ENCODE measurements at regions not wholly inside any gene's neighbourhood (a gene's known extent, or its start where the extent isn't known, plus 50 kb on each side); places are given as distances from the start of the nearest gene placed in this dataset.

- no peak for DNase-seq (ENCODE audit: low read depth in 6 of 9, low spot score in 9 of 9)
- WGBS = 91% methylated on average over 5 of the region's 5 CpGs
Measured at GRCh38 chr14:87879389-87879788, 113.6 kb downstream of the GALC start.

DNA sequence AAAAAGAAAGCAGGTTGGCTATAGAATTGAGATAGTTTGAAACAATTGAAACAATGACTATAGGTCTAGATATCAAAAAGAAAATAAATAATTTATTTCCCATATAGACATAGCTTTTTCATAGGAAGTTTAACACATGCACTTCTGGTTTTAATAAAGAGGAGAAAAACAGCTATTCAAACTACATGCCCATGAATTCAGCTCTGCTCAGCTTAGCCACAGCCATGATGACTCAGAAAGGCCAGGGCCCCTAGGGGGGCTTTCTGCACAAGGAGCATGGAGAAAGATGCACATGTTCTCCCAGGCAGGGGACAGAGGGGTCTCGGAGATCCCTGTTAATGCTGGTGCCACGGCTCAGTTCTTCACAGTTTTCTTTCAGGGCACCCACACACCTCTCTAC, 114.0 kb downstream of the GALC start:
- 49% methylated on average over 2 of the region's 2 CpGs for WGBS
- no peaks in the 10 kb centered on the region for H3K27me3 ChIP-seq (ENCODE audit: control insufficient read depth in 2 of 2, insufficient read depth in 1 of 2, low read length in 1 of 2)
- no peak overlapping the region for H3K27ac ChIP-seq (ENCODE audit: low read depth in 1 of 2, low read length in 1 of 2)
- no peak for DNase-seq (ENCODE audit: low read depth in 6 of 9, low spot score in 9 of 9)
- H3K36me3 ChIP-seq (ENCODE audit: control insufficient read depth in 2 of 2, insufficient read depth in 2 of 2, low read length in 1 of 2) = no peaks in the 10 kb centered on the region
- no peaks in the 10 kb centered on the region for H3K9me3 ChIP-seq (ENCODE audit: control insufficient read depth in 2 of 2, insufficient read depth in 1 of 2, low read length in 1 of 2)
- no peak overlapping the region for H3K4me3 ChIP-seq (ENCODE audit: low read length in 2 of 2)
- H3K4me1 ChIP-seq (ENCODE audit: control insufficient read depth in 2 of 2, insufficient read depth in 2 of 2, low read length in 2 of 2) = no peaks in the 10 kb centered on the region

More at GRCh38 chr14:87879389-87879788, 113.6 kb downstream of the GALC start:
- Histone ChIP-seq H3K36me3 (ENCODE audit: control insufficient read depth in 2 of 2, insufficient read depth in 2 of 2, low read length in 1 of 2) (no peaks in the 10 kb centered on the region), H3K27me3 (ENCODE audit: control insufficient read depth in 2 of 2, insufficient read depth in 1 of 2, low read length in 1 of 2) (no peaks in the 10 kb centered on the region), H3K4me3 (ENCODE audit: low read length in 2 of 2) (no peak overlapping the region), H3K4me1 (ENCODE audit: control insufficient read depth in 2 of 2, insufficient read depth in 2 of 2, low read length in 2 of 2) (no peaks in the 10 kb centered on the region), H3K27ac (ENCODE audit: low read depth in 1 of 2, low read length in 1 of 2) (no peak overlapping the region), H3K9me3 (ENCODE audit: control insufficient read depth in 2 of 2, insufficient read depth in 1 of 2, low read length in 1 of 2) (no peaks in the 10 kb centered on the region)

GRCh38 chr14:87877877-87878276, 115.1 kb downstream of the GALC start:
- H3K9me3 ChIP-seq (ENCODE audit: control insufficient read depth in 2 of 2, insufficient read depth in 1 of 2, low read length in 1 of 2) = no peaks in the 10 kb centered on the region
- WGBS = 94% methylated on average over 6 of the region's 6 CpGs
- H3K36me3 ChIP-seq (ENCODE audit: control insufficient read depth in 2 of 2, insufficient read depth in 2 of 2, low read length in 1 of 2) = no peaks in the 10 kb centered on the region
- H3K27me3 ChIP-seq (ENCODE audit: control insufficient read depth in 2 of 2, insufficient read depth in 1 of 2, low read length in 1 of 2) = no peaks in the 10 kb centered on the region
- H3K4me3 ChIP-seq (ENCODE audit: low read length in 2 of 2) = no peak overlapping the region
- H3K27ac ChIP-seq (ENCODE audit: low read depth in 1 of 2, low read length in 1 of 2) = no peak overlapping the region
- H3K4me1 ChIP-seq (ENCODE audit: control insufficient read depth in 2 of 2, insufficient read depth in 2 of 2, low read length in 2 of 2) = no peaks in the 10 kb centered on the region
- no peak for DNase-seq (ENCODE audit: low read depth in 6 of 9, low spot score in 9 of 9)

- Histone ChIP-seq H3K4me3 (ENCODE audit: low read length in 2 of 2) (no peak overlapping the region), H3K4me1 (ENCODE audit: control insufficient read depth in 2 of 2, insufficient read depth in 2 of 2, low read length in 2 of 2) (no peaks in the 10 kb centered on the region), H3K27ac (ENCODE audit: low read depth in 1 of 2, low read length in 1 of 2) (no peak overlapping the region), H3K27me3 (ENCODE audit: control insufficient read depth in 2 of 2, insufficient read depth in 1 of 2, low read length in 1 of 2) (no peaks in the 10 kb centered on the region), H3K36me3 (ENCODE audit: control insufficient read depth in 2 of 2, insufficient read depth in 2 of 2, low read length in 1 of 2) (no peaks in the 10 kb centered on the region), H3K9me3 (ENCODE audit: control insufficient read depth in 2 of 2, insufficient read depth in 1 of 2, low read length in 1 of 2) (no peaks in the 10 kb centered on the region)
- no peak for DNase-seq (ENCODE audit: low read depth in 6 of 9, low spot score in 9 of 9)
- WGBS = 63% methylated on average over 2 of the region's 2 CpGs
Measured at GRCh38 chr14:87874676-87875075, 118.3 kb downstream of the GALC start.

GRCh38 chr14:87873741-87874140, 119.2 kb downstream of the GALC start:
- no peak overlapping the region for H3K27ac ChIP-seq (ENCODE audit: low read depth in 1 of 2, low read length in 1 of 2)
- no peaks in the 10 kb centered on the region for H3K9me3 ChIP-seq (ENCODE audit: control insufficient read depth in 2 of 2, insufficient read depth in 1 of 2, low read length in 1 of 2)
- no peak for DNase-seq (ENCODE audit: low read depth in 6 of 9, low spot score in 9 of 9)
- no peaks in the 10 kb centered on the region for H3K36me3 ChIP-seq (ENCODE audit: control insufficient read depth in 2 of 2, insufficient read depth in 2 of 2, low read length in 1 of 2)
- no peaks in the 10 kb centered on the region for H3K4me1 ChIP-seq (ENCODE audit: control insufficient read depth in 2 of 2, insufficient read depth in 2 of 2, low read length in 2 of 2)
- H3K4me3 ChIP-seq (ENCODE audit: low read length in 2 of 2) = no peak overlapping the region
- H3K27me3 ChIP-seq (ENCODE audit: control insufficient read depth in 2 of 2, insufficient read depth in 1 of 2, low read length in 1 of 2) = no peaks in the 10 kb centered on the region
- 91% methylated on average over 1 of the region's 1 CpG for WGBS

DNA sequence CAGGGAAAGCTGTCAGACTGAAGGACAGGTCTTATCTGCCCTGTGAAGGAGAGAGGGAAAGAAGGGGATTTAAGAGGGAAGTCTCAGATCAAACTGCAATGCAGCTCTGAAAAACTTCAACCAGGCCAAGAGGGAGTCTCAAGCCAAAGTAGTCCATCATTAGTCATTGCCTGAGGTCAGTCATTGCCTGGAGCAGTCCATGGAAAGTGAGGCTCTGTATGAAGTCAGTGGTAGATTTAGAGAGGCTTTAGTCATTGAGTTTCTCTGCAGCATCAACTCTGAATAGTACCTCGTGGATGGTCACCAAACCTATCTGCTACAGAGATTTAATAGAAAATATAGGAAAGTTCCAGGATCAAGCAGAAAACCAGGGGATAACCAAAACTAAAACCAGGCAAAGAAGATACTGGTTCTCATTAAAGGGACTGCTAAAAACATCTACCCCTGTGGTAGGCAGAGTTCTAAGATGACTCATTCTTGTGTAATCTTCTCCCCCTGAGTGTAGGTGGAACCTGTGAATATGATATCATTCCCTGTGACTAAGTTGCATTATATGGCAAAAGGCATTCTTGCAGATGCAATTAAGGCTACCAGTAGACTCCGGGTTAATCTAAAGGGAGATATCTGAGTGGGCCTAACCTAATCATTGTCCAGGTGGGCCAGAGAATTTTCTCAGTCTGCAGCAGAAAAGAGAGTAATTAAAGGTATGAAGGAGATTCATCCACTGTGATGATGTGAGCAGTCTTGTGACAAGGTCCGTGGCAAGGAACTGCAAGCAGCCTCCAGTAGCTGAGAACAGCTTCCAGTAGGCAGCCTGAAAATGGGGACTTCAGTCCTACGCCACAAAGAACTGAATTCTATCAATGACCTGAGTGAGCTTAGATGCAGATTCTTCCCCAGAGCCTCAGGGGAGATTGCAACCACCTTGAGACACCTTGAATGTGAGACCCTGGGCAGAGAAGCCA, 123.1 kb downstream of the GALC start:
- Histone ChIP-seq H3K4me1 (ENCODE audit: control insufficient read depth in 2 of 2, insufficient read depth in 2 of 2, low read length in 2 of 2) (no peaks in the 10 kb centered on the region), H3K27me3 (ENCODE audit: control insufficient read depth in 2 of 2, insufficient read depth in 1 of 2, low read length in 1 of 2) (no peaks in the 10 kb centered on the region), H3K9me3 (ENCODE audit: control insufficient read depth in 2 of 2, insufficient read depth in 1 of 2, low read length in 1 of 2) (no peaks in the 10 kb centered on the region), H3K36me3 (ENCODE audit: control insufficient read depth in 2 of 2, insufficient read depth in 2 of 2, low read length in 1 of 2) (no peaks in the 10 kb centered on the region), H3K27ac (ENCODE audit: low read depth in 1 of 2, low read length in 1 of 2) (no peak overlapping the region), H3K4me3 (ENCODE audit: low read length in 2 of 2) (no peak overlapping the region)
- 88% methylated on average over 4 of the region's 4 CpGs for WGBS
- no peak for DNase-seq (ENCODE audit: low read depth in 6 of 9, low spot score in 9 of 9)

DNA sequence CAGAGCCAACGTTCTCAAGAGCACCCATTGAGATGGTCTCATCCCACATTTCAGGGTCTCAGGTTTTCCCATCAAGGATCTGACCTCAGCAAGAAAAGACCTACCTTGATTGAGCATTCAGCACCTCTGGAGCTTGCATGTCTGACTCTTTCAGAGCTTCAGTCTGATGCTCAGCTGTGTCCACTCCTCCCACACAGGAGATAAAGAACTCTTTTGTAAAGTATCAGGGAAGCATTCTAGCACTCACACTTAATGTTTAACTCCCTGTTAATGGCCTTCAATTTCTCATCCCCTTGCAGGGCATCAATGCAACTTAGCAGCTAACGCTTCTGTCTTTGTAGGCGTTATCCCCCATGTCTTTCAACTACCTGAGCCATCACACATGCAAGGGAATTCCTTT, 124.1 kb downstream of the GALC start:
- Histone ChIP-seq H3K36me3 (ENCODE audit: control insufficient read depth in 2 of 2, insufficient read depth in 2 of 2, low read length in 1 of 2) (no peaks in the 10 kb centered on the region), H3K4me1 (ENCODE audit: control insufficient read depth in 2 of 2, insufficient read depth in 2 of 2, low read length in 2 of 2) (no peaks in the 10 kb centered on the region), H3K9me3 (ENCODE audit: control insufficient read depth in 2 of 2, insufficient read depth in 1 of 2, low read length in 1 of 2) (no peaks in the 10 kb centered on the region), H3K27ac (ENCODE audit: low read depth in 1 of 2, low read length in 1 of 2) (no peak overlapping the region), H3K27me3 (ENCODE audit: control insufficient read depth in 2 of 2, insufficient read depth in 1 of 2, low read length in 1 of 2) (no peaks in the 10 kb centered on the region), H3K4me3 (ENCODE audit: low read length in 2 of 2) (no peak overlapping the region)
- DNase-seq (ENCODE audit: low read depth in 6 of 9, low spot score in 9 of 9) = no peak
- 77% methylated on average over 3 of the region's 3 CpGs for WGBS

- 94% methylated on average over 3 of the region's 3 CpGs for WGBS
Measured at GRCh38 chr14:87866116-87866515, 126.9 kb downstream of the GALC start.

GRCh38 chr14:87864356-87865270, 128.4 kb downstream of the GALC start:
- Histone ChIP-seq H3K27ac (ENCODE audit: low read depth in 1 of 2, low read length in 1 of 2) (no peak overlapping the region), H3K36me3 (ENCODE audit: control insufficient read depth in 2 of 2, insufficient read depth in 2 of 2, low read length in 1 of 2) (no peaks in the 10 kb centered on the region), H3K4me3 (ENCODE audit: low read length in 2 of 2) (no peak overlapping the region), H3K4me1 (ENCODE audit: control insufficient read depth in 2 of 2, insufficient read depth in 2 of 2, low read length in 2 of 2) (no peaks in the 10 kb centered on the region), H3K27me3 (ENCODE audit: control insufficient read depth in 2 of 2, insufficient read depth in 1 of 2, low read length in 1 of 2) (no peaks in the 10 kb centered on the region), H3K9me3 (ENCODE audit: control insufficient read depth in 2 of 2, insufficient read depth in 1 of 2, low read length in 1 of 2) (no peaks in the 10 kb centered on the region)
- no peak for DNase-seq (ENCODE audit: low read depth in 6 of 9, low spot score in 9 of 9)
- 76% methylated on average over 7 of the region's 7 CpGs for WGBS

More at GRCh38 chr14:87866116-87866515, 126.9 kb downstream of the GALC start:
- no peak overlapping the region for H3K4me3 ChIP-seq (ENCODE audit: low read length in 2 of 2)
- no peaks in the 10 kb centered on the region for H3K27me3 ChIP-seq (ENCODE audit: control insufficient read depth in 2 of 2, insufficient read depth in 1 of 2, low read length in 1 of 2)
- H3K4me1 ChIP-seq (ENCODE audit: control insufficient read depth in 2 of 2, insufficient read depth in 2 of 2, low read length in 2 of 2) = no peaks in the 10 kb centered on the region
- no peak for DNase-seq (ENCODE audit: low read depth in 6 of 9, low spot score in 9 of 9)
- H3K9me3 ChIP-seq (ENCODE audit: control insufficient read depth in 2 of 2, insufficient read depth in 1 of 2, low read length in 1 of 2) = no peaks in the 10 kb centered on the region
- H3K27ac ChIP-seq (ENCODE audit: low read depth in 1 of 2, low read length in 1 of 2) = no peak overlapping the region
- H3K36me3 ChIP-seq (ENCODE audit: control insufficient read depth in 2 of 2, insufficient read depth in 2 of 2, low read length in 1 of 2) = no peaks in the 10 kb centered on the region

Measured in thymus (tissue), 11 donors.